ENCODE measurements at regions not wholly inside any gene's neighbourhood (a gene's known extent, or its start where the extent isn't known, plus 50 kb on each side); places are given as distances from the start of the nearest gene placed in this dataset.
A peak's percentile ranks its signal among the peaks of the same experiment; 100 is the strongest.

DNA sequence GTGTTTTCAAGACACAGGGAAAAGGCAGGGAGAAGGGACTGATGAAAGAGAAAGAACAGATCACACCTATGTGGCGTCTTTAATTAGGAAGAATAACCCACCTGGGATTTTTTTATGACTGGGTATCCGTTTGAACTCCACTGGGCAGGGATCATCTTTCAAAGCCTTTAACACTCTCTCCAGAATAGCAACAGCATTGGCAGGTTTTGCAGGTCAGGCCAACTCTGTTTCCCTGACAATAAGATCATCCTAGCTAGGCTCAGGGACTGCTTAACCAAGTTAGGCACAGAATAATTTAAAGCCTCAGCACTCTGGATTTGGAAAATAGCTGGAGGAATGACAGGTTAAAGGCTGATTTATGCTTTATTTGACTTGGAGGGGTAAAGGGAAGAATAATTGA is 117.6 kb downstream of the SUDS3 start:
- no peaks in the 10 kb centered on the region for H3K36me3 Mint-ChIP-seq (ENCODE audit: insufficient read depth, unreplicated experiment)
- no peak for DNase-seq
- CTCF ChIA-PET, result interaction anchor here (0.7 kb wide), 1 partner anchor 351 kb away, joined by 4 read pairs; no protein-coding TSS in a partner anchor
- H3K27me3 Mint-ChIP-seq (ENCODE audit: unreplicated experiment), result peaks cover 21% of the 10 kb centered on the region
- no peak overlapping the region for H3K4me3 Mint-ChIP-seq (ENCODE audit: low read depth, unreplicated experiment)
- TF ChIP-seq, protein P1, sequence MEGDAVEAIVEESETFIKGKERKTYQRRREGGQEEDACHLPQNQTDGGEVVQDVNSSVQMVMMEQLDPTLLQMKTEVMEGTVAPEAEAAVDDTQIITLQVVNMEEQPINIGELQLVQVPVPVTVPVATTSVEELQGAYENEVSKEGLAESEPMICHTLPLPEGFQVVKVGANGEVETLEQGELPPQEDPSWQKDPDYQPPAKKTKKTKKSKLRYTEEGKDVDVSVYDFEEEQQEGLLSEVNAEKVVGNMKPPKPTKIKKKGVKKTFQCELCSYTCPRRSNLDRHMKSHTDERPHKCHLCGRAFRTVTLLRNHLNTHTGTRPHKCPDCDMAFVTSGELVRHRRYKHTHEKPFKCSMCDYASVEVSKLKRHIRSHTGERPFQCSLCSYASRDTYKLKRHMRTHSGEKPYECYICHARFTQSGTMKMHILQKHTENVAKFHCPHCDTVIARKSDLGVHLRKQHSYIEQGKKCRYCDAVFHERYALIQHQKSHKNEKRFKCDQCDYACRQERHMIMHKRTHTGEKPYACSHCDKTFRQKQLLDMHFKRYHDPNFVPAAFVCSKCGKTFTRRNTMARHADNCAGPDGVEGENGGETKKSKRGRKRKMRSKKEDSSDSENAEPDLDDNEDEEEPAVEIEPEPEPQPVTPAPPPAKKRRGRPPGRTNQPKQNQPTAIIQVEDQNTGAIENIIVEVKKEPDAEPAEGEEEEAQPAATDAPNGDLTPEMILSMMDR (IDR thresholded peaks at IDR 0.05; ENCODE audit: unreplicated experiment), result no peak
- no peaks in the 10 kb centered on the region for H3K9me3 Mint-ChIP-seq (ENCODE audit: low read depth, unreplicated experiment)
- H3K27ac Mint-ChIP-seq (ENCODE audit: unreplicated experiment), result no peak overlapping the region
- intact Hi-C loops (cut with micrococcal nuclease; ENCODE audit: unreplicated experiment), result no loop called here
- peaks cover 8% of the 10 kb centered on the region for H3K4me1 Mint-ChIP-seq (ENCODE audit: low read depth, unreplicated experiment)
- BruUV-seq (replicated peaks), result no TSS peak

DNA sequence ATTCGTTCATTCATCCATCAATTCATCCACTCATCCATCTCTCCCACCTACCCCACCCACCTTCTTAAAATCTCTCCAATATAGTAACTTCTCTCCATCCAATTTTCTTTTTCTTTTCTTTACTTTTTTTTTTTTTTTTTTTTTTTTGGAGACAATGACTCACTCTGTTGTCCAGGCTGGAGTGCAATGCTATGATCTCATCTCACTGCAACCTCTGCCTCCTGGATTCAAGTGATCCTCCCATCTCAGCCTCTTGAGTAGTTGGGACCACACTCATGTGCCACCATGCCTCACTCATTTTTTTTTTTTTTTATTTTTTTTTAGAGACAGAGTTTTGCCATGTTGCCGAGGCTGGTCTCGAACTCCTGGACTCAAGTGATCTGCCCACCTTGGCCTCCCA is 118.4 kb downstream of the SUDS3 start:
- TF ChIP-seq, protein P1 (IDR thresholded peaks at IDR 0.05; ENCODE audit: unreplicated experiment), result no peak
- no peak overlapping the region for H3K4me3 Mint-ChIP-seq (ENCODE audit: low read depth, unreplicated experiment)
- peaks cover 8% of the 10 kb centered on the region for H3K4me1 Mint-ChIP-seq (ENCODE audit: low read depth, unreplicated experiment)
- no TSS peak for BruUV-seq (replicated peaks)
- H3K9me3 Mint-ChIP-seq (ENCODE audit: low read depth, unreplicated experiment), result no peaks in the 10 kb centered on the region
- H3K27ac Mint-ChIP-seq (ENCODE audit: unreplicated experiment), result no peak overlapping the region
- CTCF ChIA-PET, result interaction anchor here (0.7 kb wide), 1 partner anchor 879 kb away, joined by 4 read pairs; no protein-coding TSS in a partner anchor
- peaks cover 13% of the 10 kb centered on the region for H3K27me3 Mint-ChIP-seq (ENCODE audit: unreplicated experiment)
- DNase-seq, result no peak
- intact Hi-C loops (cut with micrococcal nuclease; ENCODE audit: unreplicated experiment), result no loop called here
- H3K36me3 Mint-ChIP-seq (ENCODE audit: insufficient read depth, unreplicated experiment), result no peaks in the 10 kb centered on the region

DNA sequence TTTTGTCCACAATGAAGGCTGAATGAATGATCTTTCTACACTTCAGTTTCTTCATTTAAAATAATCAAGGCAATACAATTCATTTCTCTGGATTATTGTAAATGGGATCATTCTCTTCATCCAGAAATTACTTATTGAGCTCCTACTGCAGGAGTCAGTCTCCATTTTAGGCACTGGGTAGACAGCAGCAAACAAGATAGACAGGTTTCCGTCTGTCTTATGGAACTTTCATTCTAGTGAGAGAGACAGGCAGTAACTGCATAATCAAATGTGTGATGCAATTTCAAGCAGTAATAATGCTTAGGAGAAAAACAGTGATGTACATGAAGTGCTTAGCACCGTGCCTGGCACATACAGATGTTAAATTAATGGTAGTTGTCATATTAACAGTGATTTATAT is 118.9 kb downstream of the SUDS3 start:
- Mint-ChIP-seq H3K4me3 (ENCODE audit: low read depth, unreplicated experiment) (no peak overlapping the region), H3K27ac (ENCODE audit: unreplicated experiment) (no peak overlapping the region), H3K27me3 (ENCODE audit: unreplicated experiment) (peaks cover 13% of the 10 kb centered on the region), H3K36me3 (ENCODE audit: insufficient read depth, unreplicated experiment) (no peaks in the 10 kb centered on the region), H3K9me3 (ENCODE audit: low read depth, unreplicated experiment) (no peaks in the 10 kb centered on the region), H3K4me1 (ENCODE audit: low read depth, unreplicated experiment) (peaks cover 8% of the 10 kb centered on the region)
- no TSS peak for BruUV-seq (replicated peaks)
- CTCF ChIA-PET, result interaction anchor here (0.7 kb wide), 1 partner anchor 879 kb away, joined by 4 read pairs; no protein-coding TSS in a partner anchor
- TF ChIP-seq, protein P1 (IDR thresholded peaks at IDR 0.05; ENCODE audit: unreplicated experiment), result no peak
- no peak for DNase-seq
- intact Hi-C loops (cut with micrococcal nuclease; ENCODE audit: unreplicated experiment), result no loop called here

DNA sequence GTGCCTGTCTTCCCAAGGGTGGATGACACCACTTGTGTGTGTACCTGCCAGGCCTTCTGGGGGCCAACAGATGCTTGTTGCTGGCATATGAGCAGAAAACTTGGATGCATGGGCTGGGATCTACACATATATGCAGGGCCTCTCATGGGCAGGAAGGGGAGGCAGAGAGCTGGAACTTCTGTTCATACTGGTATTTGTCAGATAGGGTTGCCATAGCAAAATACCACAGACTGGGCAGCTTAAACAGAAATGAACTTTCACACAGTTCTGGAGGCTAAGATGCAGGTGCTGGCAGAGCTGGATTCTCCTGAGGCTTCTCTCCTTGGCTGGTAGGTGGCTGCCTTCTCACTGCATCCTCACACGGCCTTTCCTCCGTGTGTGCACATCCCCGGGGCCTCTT is 121.8 kb downstream of the SUDS3 start:
- DNase-seq, result peak; percentile 40
- TF ChIP-seq, protein P1 (IDR thresholded peaks at IDR 0.05; ENCODE audit: unreplicated experiment), result no peak
- CTCF ChIA-PET, result interaction anchor here (0.6 to 0.7 kb wide), 4 partner anchors 27 to 139 kb away, joined by 3 to 5 read pairs (median 4); no protein-coding TSS in a partner anchor
- Mint-ChIP-seq H3K27ac (ENCODE audit: unreplicated experiment) (no peak overlapping the region), H3K4me1 (ENCODE audit: low read depth, unreplicated experiment) (peaks cover 8% of the 10 kb centered on the region), H3K4me3 (ENCODE audit: low read depth, unreplicated experiment) (no peak overlapping the region), H3K9me3 (ENCODE audit: low read depth, unreplicated experiment) (no peaks in the 10 kb centered on the region), H3K36me3 (ENCODE audit: insufficient read depth, unreplicated experiment) (no peaks in the 10 kb centered on the region), H3K27me3 (ENCODE audit: unreplicated experiment) (peaks cover 13% of the 10 kb centered on the region)
- BruUV-seq (replicated peaks), result no TSS peak
- intact Hi-C loops (cut with micrococcal nuclease; ENCODE audit: unreplicated experiment), result loop anchor here (1.0 kb wide), 1 partner anchor 124 kb away; no protein-coding TSS in a partner anchor

Data from Calu3 (cell line).